IMR-90 (cell line): ENCODE measurements at regions not wholly inside any gene's neighbourhood (a gene's known extent, or its start where the extent isn't known, plus 50 kb on each side); places are given as distances from the start of the nearest gene placed in this dataset.

Experiments used
- ATAC-seq: fragments of 200-7000 bp; cut with Tn5 transposase; 2 replicates; pipeline ENCODE4 v1.9.1; 2020; ENCODE audit warnings: low read depth, mild to moderate bottlenecking, moderate library complexity
- BruUV-seq: library from RNA; stranded (reverse); fragments of 400-500 nt; replicated peaks from 2 replicates; lab custom pipeline; 2021; lab: Mats Ljungman, UMichigan
- CTCF ChIA-PET: fragments of 300-600 bp; formaldehyde crosslinking; extraction: SDS; loops from one replicate; lab custom pipeline; 2021; ENCODE audit warnings: antibody characterized with exemption; lab: Yijun Ruan, JAX
- POLR2A ChIA-PET: fragments of 300-600 bp; sonication (Branson Sonifier 250); formaldehyde crosslinking; loops from one replicate; lab custom pipeline; 2022; ENCODE audit warnings: antibody characterized with exemption; ENCODE audit not compliant: unreplicated experiment; lab: Charles Lee
- DNase-seq: peaks from one replicate; pipeline ENCODE4 v3.0.0; 2013
- H2AFZ ChIP-seq: replicated peaks from 2 replicates; pipeline ENCODE3; 2013; ENCODE audit warnings: low read length, mild to moderate bottlenecking; ENCODE audit not compliant: poor library complexity
- H2AK5ac ChIP-seq: 2 replicates; pipeline ENCODE4 v1.6.1; 2013; ENCODE audit warnings: low read depth, low read length, inconsistent platforms
- H2AK9ac ChIP-seq: replicated peaks from 2 replicates; pipeline ENCODE3; 2013; ENCODE audit warnings: mild to moderate bottlenecking, low read depth, low read length, moderate library complexity; ENCODE audit not compliant: poor library complexity
- H2BK120ac ChIP-seq: 2 replicates; pipeline ENCODE4 v1.6.1; 2013; ENCODE audit warnings: low read depth, low read length, inconsistent platforms
- H2BK15ac ChIP-seq: 3 replicates; pipeline ENCODE4 v1.6.1; 2013; ENCODE audit warnings: low read depth, low read length, inconsistent platforms
- H2BK20ac ChIP-seq: 2 replicates; pipeline ENCODE4 v1.6.1; 2013; ENCODE audit warnings: low read depth, mild to moderate bottlenecking, inconsistent platforms, low read length, moderate library complexity
- H2BK5ac ChIP-seq: 2 replicates; pipeline ENCODE4 v1.6.1; 2013; ENCODE audit warnings: mild to moderate bottlenecking, low read depth, low read length, inconsistent platforms; ENCODE audit not compliant: poor library complexity, severe bottlenecking
- H3K14ac ChIP-seq: replicated peaks from 2 replicates; pipeline ENCODE4 v1.6.1; 2013; ENCODE audit warnings: low read depth, low read length, inconsistent platforms
- H3K18ac ChIP-seq: 2 replicates; pipeline ENCODE4 v1.6.1; 2013; ENCODE audit warnings: low read depth, low read length, control low read depth
- H3K23ac ChIP-seq: 2 replicates; pipeline ENCODE4 v1.6.1; 2013; ENCODE audit warnings: low read depth, low read length, inconsistent platforms
- H3K27ac ChIP-seq: 2 replicates; pipeline ENCODE4 v1.5.1; 2013; ENCODE audit warnings: mild to moderate bottlenecking, control low read depth, low read length; ENCODE audit not compliant: insufficient read depth
- H3K27me3 ChIP-seq: 2 replicates; pipeline ENCODE4 v1.6.1; 2013; ENCODE audit warnings: low read length; ENCODE audit not compliant: control insufficient read depth, insufficient read depth
- H3K36me3 ChIP-seq: 2 replicates; pipeline ENCODE4 v1.6.1; 2013; ENCODE audit warnings: low read length, mixed read lengths; ENCODE audit not compliant: control insufficient read depth, insufficient read depth
- H3K4ac ChIP-seq: 2 replicates; pipeline ENCODE4 v1.6.1; 2013; ENCODE audit warnings: low read depth, low read length, inconsistent platforms
- H3K4me1 ChIP-seq: 2 replicates; pipeline ENCODE4 v1.6.1; 2013; ENCODE audit warnings: low read length, mixed read lengths; ENCODE audit not compliant: control insufficient read depth, insufficient read depth
- H3K4me2 ChIP-seq: 2 replicates; pipeline ENCODE4 v1.6.1; 2013; ENCODE audit warnings: low read depth, mild to moderate bottlenecking, control low read depth, low read length, moderate library complexity
- H3K4me3 ChIP-seq: 2 replicates; pipeline ENCODE4 v1.5.1; 2013; ENCODE audit warnings: low read depth, mild to moderate bottlenecking, control low read depth, low read length, moderate library complexity; ENCODE audit not compliant: insufficient read depth
- H3K56ac ChIP-seq: 2 replicates; pipeline ENCODE4 v1.6.1; 2013; ENCODE audit warnings: low read length, inconsistent platforms; ENCODE audit not compliant: insufficient read depth; ENCODE audit errors: extremely low read depth
- H3K79me1 ChIP-seq, 2 experiments: 2 replicates each; pipeline ENCODE4 v1.6.1; 2013; ENCODE audit warnings: low read length in 2 of 2, inconsistent platforms in 1 of 2, low read depth in 1 of 2
- H3K9ac ChIP-seq: 2 replicates; pipeline ENCODE4 v1.6.1; 2013; ENCODE audit warnings: low read depth, low read length, control low read depth
- H3K9me1 ChIP-seq: 2 replicates; pipeline ENCODE4 v1.6.1; 2013; ENCODE audit warnings: low read length, inconsistent platforms; ENCODE audit not compliant: insufficient read depth
- H3K9me3 ChIP-seq: 2 replicates; pipeline ENCODE4 v1.6.1; 2013; ENCODE audit warnings: low read length; ENCODE audit not compliant: control insufficient read depth, insufficient read depth
- H4K20me1 ChIP-seq: 2 replicates; pipeline ENCODE4 v1.6.1; 2013; ENCODE audit warnings: low read length, inconsistent platforms; ENCODE audit not compliant: insufficient read depth
- H4K5ac ChIP-seq: 2 replicates; pipeline ENCODE4 v1.6.1; 2013; ENCODE audit warnings: mild to moderate bottlenecking, low read depth, low read length, control low read depth
- H4K8ac ChIP-seq, 2 experiments: 2 replicates each; pipeline ENCODE4 v1.6.1; 2013; ENCODE audit warnings: low read depth in 2 of 2, low read length in 2 of 2, control low read depth in 1 of 2, inconsistent platforms in 1 of 2
- H4K91ac ChIP-seq: 2 replicates; pipeline ENCODE4 v1.6.1; 2013; ENCODE audit warnings: low read depth, low read length, inconsistent platforms; ENCODE audit not compliant: insufficient read depth
- CEBPB ChIP-seq: IDR thresholded peaks from 2 replicates; pipeline ENCODE4 v1.6.1; 2012; ENCODE audit warnings: low read depth, low read length, improper control_type of control experiment
- CTCF ChIP-seq: conservative IDR thresholded peaks from 2 replicates; pipeline ENCODE4 v1.5.1; 2012; ENCODE audit warnings: mild to moderate bottlenecking, low read depth, low read length, improper control_type of control experiment
- FOS ChIP-seq: fragments of 150-350 bp; IDR thresholded peaks from 2 replicates; pipeline ENCODE4 v1.6.1; 2016; ENCODE audit warnings: low read depth, low read length
- MAZ ChIP-seq: IDR thresholded peaks from 2 replicates; pipeline ENCODE4 v1.6.1; 2012; ENCODE audit warnings: low read depth, mild to moderate bottlenecking, low read length, improper control_type of control experiment, moderate library complexity, borderline replicate concordance
- MXI1 ChIP-seq: IDR thresholded peaks from 2 replicates; pipeline ENCODE4 v1.6.1; 2012; ENCODE audit warnings: low read depth, mild to moderate bottlenecking, low read length, moderate library complexity, borderline replicate concordance
- NFE2L2 ChIP-seq: fragments of 150-350 bp; IDR thresholded peaks from 2 replicates; pipeline ENCODE4 v1.6.1; 2016; ENCODE audit warnings: low read depth, mild to moderate bottlenecking, low read length
- POLR2A ChIP-seq: IDR thresholded peaks from 2 replicates; pipeline ENCODE4 v1.6.1; 2012; ENCODE audit warnings: mild to moderate bottlenecking, low read depth, low read length
- RAD21 ChIP-seq: IDR thresholded peaks from 2 replicates; pipeline ENCODE4 v1.6.1; 2012; ENCODE audit warnings: low read length, improper control_type of control experiment
- RFX5 ChIP-seq: IDR thresholded peaks from 2 replicates; pipeline ENCODE4 v1.8.0; 2012; ENCODE audit warnings: low read depth, mild to moderate bottlenecking, low read length, moderate library complexity
- dilution Hi-C: fragments of 300-500 bp; cut with HindIII; formaldehyde crosslinking; loops from one replicate; pipeline ENCODE4 v1.14.3; 2018; ENCODE audit warnings: low sequenced_read_pairs; ENCODE audit not compliant: unreplicated experiment
- in situ Hi-C: fragments of 300-500 bp; cut with MboI; formaldehyde crosslinking; loops from 3 replicates; pipeline ENCODE4 v1.14.3; 2019; ENCODE audit warnings: low sequenced_read_pairs, inconsistent platforms, mixed read lengths
- intact Hi-C: fragments of 100-400 bp; cut with micrococcal nuclease; formaldehyde crosslinking; loops from 2 replicates; pipeline ENCODE4 v1.10.0; 2022
- TF ChIP-seq, protein P1 (sequence below): fragments of 150-350 bp; IDR thresholded peaks from 2 replicates; pipeline ENCODE4 v1.6.1; 2016; ENCODE audit warnings: low read depth, mild to moderate bottlenecking, low read length, moderate library complexity, borderline replicate concordance

- H2AK9ac ChIP-seq, result no peak overlapping the region
- TF ChIP-seq, protein P1, sequence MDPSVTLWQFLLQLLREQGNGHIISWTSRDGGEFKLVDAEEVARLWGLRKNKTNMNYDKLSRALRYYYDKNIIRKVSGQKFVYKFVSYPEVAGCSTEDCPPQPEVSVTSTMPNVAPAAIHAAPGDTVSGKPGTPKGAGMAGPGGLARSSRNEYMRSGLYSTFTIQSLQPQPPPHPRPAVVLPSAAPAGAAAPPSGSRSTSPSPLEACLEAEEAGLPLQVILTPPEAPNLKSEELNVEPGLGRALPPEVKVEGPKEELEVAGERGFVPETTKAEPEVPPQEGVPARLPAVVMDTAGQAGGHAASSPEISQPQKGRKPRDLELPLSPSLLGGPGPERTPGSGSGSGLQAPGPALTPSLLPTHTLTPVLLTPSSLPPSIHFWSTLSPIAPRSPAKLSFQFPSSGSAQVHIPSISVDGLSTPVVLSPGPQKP, result no peak
- no peak for TF ChIP-seq FOS
- no peak for TF ChIP-seq POLR2A
- TF ChIP-seq RAD21, result no peak
- TF ChIP-seq NFE2L2, result no peak
- TF ChIP-seq CTCF, result no peak
- TF ChIP-seq MAZ, result no peak
- TF ChIP-seq CEBPB, result no peak
- TF ChIP-seq MXI1, result no peak
- TF ChIP-seq RFX5, result no peak
- no peak overlapping the region for H3K4me3 ChIP-seq
- H3K36me3 ChIP-seq, result no peaks in the 10 kb centered on the region
- H3K23ac ChIP-seq, result no peak overlapping the region
- no peak for DNase-seq
- no peaks in the 10 kb centered on the region for H3K27me3 ChIP-seq
- no peak overlapping the region for H2AFZ ChIP-seq
- H3K4me2 ChIP-seq, result no peak overlapping the region
- no peaks in the 10 kb centered on the region for H3K9me1 ChIP-seq
- no TSS peak for BruUV-seq
- H4K20me1 ChIP-seq, result no peaks in the 10 kb centered on the region
- no peaks in the 10 kb centered on the region for H3K4me1 ChIP-seq
- intact Hi-C loops, result no loop called here
- H3K27ac ChIP-seq, result no peak overlapping the region
- H2BK120ac ChIP-seq, result no peak overlapping the region
- no peak overlapping the region for H4K91ac ChIP-seq
- H3K79me1 ChIP-seq, result no peaks in the 10 kb centered on the region
- no peak overlapping the region for H2AK5ac ChIP-seq
- H2BK15ac ChIP-seq, result no peak overlapping the region
- POLR2A ChIA-PET, result no interaction called here
- in situ Hi-C loops, result no loop called here
- no peak overlapping the region for H2BK5ac ChIP-seq
- no peak overlapping the region for H2BK20ac ChIP-seq
- H4K8ac ChIP-seq, result no peak overlapping the region
- peaks cover 5% of the 10 kb centered on the region; the same call in 1 of the 2 replicates for H3K9me3 ChIP-seq
- H3K14ac ChIP-seq, result no peak overlapping the region
- H3K9ac ChIP-seq, result no peak overlapping the region
- H3K56ac ChIP-seq, result no peak overlapping the region
- no peak overlapping the region for H3K4ac ChIP-seq
- ATAC-seq, result no peak
- H3K18ac ChIP-seq, result no peak overlapping the region
- dilution Hi-C loops, result no loop called here
- CTCF ChIA-PET, result no interaction called here
- H4K5ac ChIP-seq, result no peak overlapping the region
Measured at GRCh38 chr2:192741889-192742288, 547.2 kb upstream of the TMEFF2 start.
